Inferior parietal cortex (tissue), 1 donor: ENCODE measurements at regions not wholly inside any gene's neighbourhood (a gene's known extent, or its start where the extent isn't known, plus 50 kb on each side); places are given as distances from the start of the nearest gene placed in this dataset.

Experiments
- DNase-seq: peaks from one replicate; pipeline ENCODE4 v3.0.0-alpha.2; 2016; ENCODE audit errors: extremely low spot score

DNA sequence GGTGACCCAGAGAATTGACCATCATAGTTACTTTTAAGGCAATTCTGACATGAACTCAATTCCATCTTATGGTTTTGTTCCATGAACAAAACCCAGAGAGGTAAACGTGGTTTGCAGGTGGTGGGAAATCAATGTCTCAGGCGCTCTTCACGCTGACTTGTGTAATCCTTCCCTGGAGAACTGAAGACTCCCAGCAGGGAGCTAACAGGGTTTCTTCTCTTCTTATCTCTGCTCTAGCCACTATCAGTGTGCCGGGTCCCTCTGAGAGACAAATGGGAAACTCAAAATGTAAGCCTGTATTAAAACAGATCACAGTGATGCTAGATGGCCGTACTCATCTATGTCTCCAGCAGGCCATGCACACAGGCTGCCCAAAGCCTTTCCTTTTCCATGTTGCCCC lies 57.6 kb upstream of the ARGLU1 start:
- DNase-seq = no peak

GRCh38 chr13:106623799-106624460 lies 56.0 kb upstream of the ARGLU1 start:
- DNase-seq = no peak

DNA sequence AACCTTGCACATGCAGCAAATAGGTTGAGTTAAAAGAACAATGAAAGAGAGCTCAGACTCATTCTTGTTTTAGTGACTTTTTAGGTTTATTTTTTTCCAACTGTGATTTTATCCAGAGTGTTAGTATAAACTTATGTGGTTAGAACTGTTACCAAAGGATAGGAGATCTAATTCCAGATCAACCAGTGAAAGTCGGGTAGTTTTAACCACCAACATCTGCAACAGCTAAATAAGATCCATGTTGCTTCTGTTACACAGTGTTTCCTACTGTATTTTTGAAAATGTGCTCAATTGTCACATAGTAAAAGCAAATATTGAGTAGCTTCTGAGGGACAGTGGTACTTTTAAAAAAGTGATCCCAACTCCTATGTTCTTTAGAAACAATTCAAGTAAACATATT lies 53.9 kb upstream of the ARGLU1 start:
- no peak for DNase-seq

GRCh38 chr13:106619688-106620555 lies 52.0 kb upstream of the ARGLU1 start:
- DNase-seq = peak; percentile 70
